ENCODE measurements at regions not wholly inside any gene's neighbourhood (a gene's known extent, or its start where the extent isn't known, plus 50 kb on each side); places are given as distances from the start of the nearest gene placed in this dataset.

GRCh38 chr10:111131168-111131799 is 54.5 kb downstream of the ADRA2A start:
- no peak for DNase-seq

DNA sequence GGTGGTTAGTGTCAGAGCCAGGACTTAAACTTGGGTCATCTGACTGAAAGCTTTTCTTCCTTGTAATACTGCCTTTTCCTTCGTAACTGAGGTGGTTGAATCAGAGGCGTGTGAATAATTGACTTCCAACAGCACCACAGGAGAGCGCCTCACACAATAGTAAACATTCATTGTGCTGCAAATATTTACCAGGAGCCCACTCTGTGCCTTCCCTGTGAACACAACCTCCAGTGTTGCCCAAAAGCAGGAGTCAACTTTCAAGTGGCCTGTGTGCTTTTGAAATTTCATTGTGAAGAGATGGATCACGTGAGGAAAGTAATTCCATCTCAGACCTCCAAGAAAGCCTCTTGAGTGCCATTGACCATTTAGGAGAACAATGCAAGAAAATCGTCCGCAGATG is 60.2 kb downstream of the ADRA2A start:
- no peak for DNase-seq

DNA sequence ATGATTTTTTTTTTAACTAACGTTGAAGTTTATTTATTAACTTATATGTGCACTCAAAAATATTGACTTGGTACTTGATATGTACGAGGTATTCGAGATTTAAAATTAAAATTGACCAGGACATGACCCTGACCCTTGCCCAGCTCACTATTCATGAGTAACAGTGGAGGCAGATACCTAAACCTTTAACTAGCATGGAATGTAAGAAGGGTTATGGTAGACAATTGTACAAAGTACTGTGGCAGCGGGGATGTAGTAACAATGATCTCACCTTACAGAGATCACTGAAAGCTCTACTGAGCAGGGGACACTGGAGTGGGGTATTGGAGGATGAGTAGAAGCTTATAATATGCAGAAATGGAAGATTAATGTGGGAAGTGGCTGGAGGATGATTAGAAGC is 60.8 kb downstream of the ADRA2A start:
- DNase-seq: no peak

GRCh38 chr10:111138544-111138943 is 61.7 kb downstream of the ADRA2A start:
- no peak for DNase-seq

- DNase-seq: no peak
Measured at GRCh38 chr10:111139567-111139966, 62.7 kb downstream of the ADRA2A start.

DNA sequence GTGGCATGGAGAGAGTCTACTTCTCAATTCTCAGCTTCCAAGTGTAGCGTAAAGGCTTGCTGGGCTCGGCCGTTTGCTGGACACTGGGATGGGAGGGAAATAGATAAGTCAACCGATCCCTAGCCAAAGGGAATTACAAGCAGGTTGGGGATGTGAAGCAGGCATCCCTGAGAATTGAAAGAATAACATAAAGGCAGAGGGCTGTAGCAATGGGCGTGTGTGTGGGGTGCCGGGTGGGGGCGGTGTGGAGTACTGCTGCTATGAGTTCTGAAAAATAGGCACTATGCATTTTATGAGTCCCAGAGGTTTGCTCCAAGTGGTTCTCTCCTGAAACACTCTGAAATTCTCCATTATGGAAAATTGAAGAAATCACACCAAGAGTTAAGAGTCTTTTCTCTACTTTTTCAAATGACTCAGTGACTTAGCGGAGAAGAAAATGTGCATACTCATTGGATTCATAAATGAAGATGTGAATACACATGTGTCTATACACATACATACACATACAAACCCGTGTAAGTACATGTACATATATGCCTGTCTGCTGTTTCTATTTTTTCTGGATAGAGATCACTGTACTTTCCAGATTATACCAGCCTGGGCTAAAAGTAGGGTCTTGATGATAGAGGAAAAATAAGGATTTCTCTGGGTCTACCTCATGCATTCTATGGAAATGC is 65.4 kb downstream of the ADRA2A start:
- DNase-seq: no peak

GRCh38 chr10:111146025-111146640 is 69.3 kb downstream of the ADRA2A start:
- DNase-seq: no peak

- no peak for DNase-seq
Measured at GRCh38 chr10:111148025-111148424, 71.2 kb downstream of the ADRA2A start.

- DNase-seq: no peak
Measured at GRCh38 chr10:111148440-111148839, 71.6 kb downstream of the ADRA2A start.

- DNase-seq: no peak
Measured at GRCh38 chr10:111150691-111151090, 73.9 kb downstream of the ADRA2A start.

GRCh38 chr10:111151595-111152307 is 74.9 kb downstream of the ADRA2A start:
- no peak for DNase-seq

GRCh38 chr10:111156754-111157153 is 79.9 kb downstream of the ADRA2A start:
- no peak for DNase-seq

GRCh38 chr10:111158595-111158994 is 81.8 kb downstream of the ADRA2A start:
- no peak for DNase-seq

DNA sequence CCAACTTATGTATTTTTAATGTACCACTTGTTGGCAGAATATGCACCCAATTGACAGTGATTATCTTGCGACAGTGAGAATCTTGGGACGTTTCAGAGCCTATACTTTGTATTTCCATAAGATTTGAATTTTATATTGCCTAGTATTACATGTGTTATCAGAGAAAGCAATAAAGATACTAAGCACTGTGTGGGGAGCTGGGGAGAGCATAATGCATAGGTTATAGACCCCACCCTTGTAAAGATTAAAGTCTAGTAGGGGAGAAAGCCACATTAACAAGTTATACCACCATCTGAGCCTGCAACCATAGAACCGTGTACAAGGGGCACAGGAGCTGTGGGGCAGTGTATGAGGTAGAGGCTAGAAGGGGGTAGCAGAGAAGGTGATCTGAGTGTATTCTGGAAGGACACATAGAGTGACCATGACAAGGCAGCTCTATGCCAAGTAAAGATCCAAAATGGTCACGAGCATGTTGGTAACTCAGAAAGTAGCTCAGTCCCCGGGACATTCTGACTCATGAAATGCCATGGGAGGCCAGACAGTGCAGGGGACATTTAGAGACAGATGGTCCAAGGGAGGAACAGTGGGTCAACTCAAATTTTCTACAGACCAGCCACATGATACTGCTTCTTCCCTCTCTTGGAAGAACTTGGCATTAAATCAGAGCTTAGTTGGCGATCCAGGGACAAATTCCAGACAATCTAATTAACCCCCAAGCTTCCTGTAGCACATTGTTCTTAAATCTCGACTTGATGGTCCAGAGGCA is 84.5 kb downstream of the ADRA2A start:
- DNase-seq: no peak

DNA sequence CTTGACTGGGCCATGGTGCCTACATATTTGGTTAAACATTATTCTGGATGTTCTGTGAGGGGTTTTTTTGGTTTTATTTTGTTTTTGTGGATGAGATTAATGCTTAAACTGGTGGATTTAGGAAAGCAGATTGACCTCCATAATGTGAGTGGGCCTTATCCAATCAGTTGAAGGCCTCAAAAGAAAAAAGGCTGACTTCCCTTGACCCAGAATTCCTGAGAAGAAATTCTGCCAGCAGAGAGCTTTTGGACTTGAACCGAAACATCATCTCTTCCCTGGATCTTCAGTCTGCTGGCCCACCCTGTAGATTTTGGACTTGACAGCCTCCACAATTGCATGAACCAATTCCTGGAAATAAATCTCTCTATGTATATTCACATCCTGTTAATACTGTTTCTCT is 94.4 kb downstream of the ADRA2A start:
- DNase-seq: no peak

DNA sequence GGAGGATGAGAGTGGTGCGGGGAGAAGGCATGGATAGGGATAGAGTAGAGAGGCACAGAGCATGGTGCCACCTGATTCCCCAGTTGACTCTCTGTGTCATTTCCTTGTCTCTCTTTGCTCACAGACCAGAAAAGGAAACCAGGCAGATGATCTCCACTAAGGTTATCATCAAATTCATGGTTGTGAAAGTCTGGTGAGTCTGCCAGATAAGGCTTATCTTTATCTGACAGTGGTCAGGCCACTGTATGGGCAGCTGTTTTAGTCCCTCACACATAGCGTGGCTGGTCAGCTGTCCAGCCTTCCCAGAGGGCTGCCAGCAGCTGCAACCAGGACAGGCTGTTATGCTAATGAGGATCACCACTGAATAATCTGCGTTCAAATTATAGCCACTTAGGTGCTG is 99.0 kb downstream of the ADRA2A start:
- DNase-seq: no peak

GRCh38 chr10:111177379-111177778 is 100.5 kb downstream of the ADRA2A start:
- no peak for DNase-seq

DNA sequence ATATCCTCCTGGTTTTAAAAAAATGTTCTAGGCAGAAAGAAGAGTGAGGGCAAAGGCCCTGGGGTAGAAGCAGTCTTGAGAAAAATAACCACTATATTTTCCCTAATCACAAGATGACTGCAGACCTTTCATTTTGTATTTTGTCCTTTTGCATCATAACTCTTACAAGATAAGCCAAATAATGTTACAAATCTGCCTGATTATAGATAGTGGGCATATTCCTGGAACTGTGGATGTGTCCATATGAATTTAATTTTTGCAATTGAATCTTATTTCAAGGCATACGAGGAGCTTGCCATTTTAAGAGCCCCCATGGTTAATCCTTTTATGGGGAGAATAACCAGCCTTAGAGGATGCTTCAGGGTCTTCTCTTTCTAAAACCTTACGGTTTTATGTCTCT is 102.7 kb downstream of the ADRA2A start:
- DNase-seq: no peak

DNA sequence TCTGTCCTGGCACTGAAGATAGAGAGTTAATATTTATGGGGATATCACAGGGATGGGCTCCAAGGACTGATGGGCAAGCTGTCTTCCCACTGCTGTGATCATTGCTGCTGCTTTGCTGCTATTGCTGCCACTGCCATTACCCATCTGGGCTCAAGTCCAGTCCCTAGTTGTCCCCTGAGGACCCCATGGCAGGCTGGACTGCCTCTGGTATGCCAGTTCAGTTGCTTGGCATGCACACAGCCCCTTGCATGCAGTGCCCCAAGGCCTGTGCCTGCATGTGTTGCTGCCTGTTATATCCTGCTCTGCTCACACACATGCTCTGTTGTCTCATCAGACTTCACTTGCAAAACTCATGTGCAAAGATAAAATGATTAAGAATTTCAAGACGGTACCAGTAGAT is 109.5 kb downstream of the ADRA2A start:
- no peak for DNase-seq

DNA sequence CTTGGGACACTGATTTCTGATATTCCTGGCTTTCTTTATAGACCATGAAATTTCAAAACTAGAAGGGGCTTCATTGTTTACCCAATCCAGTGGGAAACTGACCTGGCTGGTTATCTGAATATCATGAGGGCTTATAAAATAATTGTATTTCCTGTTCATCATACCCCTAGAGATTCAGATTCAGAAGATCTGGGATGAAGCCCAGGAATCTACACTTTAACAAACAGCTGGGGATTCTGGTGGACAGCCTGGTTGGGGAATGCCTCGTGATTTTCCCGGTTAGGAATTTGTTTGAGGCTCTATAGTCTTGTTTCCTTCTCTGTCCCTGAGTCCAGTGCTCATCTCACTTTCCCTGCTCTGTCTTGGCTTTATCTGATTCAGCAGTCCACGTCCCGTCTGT is 110.3 kb downstream of the ADRA2A start:
- no peak for DNase-seq

DNA sequence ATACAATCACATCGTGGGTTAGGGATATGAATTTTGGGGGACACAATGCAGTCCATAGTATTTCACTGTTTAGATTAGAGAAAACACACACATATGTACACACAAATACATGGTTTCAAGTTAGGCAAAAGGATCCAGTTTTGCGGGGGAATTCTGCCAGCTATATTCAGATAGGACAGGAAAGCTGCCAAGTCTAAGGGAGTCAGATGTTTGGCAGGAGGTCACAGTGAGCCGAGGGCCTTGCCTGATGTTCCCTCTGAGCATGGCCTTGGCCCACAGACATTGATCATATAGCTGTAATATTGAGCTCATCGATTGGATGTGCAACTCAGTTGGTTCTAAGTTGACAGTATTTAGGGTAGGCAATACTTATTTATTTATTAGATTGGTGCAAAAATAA is 122.8 kb downstream of the ADRA2A start:
- DNase-seq: no peak

GRCh38 chr10:111200505-111201186 is 123.8 kb downstream of the ADRA2A start:
- DNase-seq: no peak

GRCh38 chr10:111203615-111204014 is 126.8 kb downstream of the ADRA2A start:
- no peak for DNase-seq
